Ovary (tissue), 7 donors: ENCODE measurements at regions not wholly inside any gene's neighbourhood (a gene's known extent, or its start where the extent isn't known, plus 50 kb on each side); places are given as distances from the start of the nearest gene placed in this dataset.

Experiments
- DNase-seq, 5 donors: peaks; one replicate each; pipeline ENCODE4 v3.0.0-alpha.2; 2019 to 2020
- H3K27ac ChIP-seq, 2 donors: fragments of 200-600 bp; one replicate each; pipeline versions ENCODE4 v1.5.1 to v1.8.0; 2019 to 2022
- H3K27me3 ChIP-seq: fragments of 200-600 bp; one replicate; pipeline ENCODE4 v1.8.0; 2022
- H3K36me3 ChIP-seq: fragments of 200-600 bp; sonication (generic); one replicate; pipeline ENCODE4 v1.5.1; 2019
- H3K4me1 ChIP-seq: one replicate; pipeline ENCODE4 v1.8.1; 2013; ENCODE audit warnings: mild to moderate bottlenecking, moderate library complexity; ENCODE audit not compliant: insufficient read depth
- H3K4me3 ChIP-seq: fragments of 200-600 bp; sonication (generic); one replicate; pipeline ENCODE4 v1.5.1; 2017
- H3K9me3 ChIP-seq, 2 donors: fragments of 200-600 bp in 1 of 2; sonication (generic) in 1 of 2; one replicate each; pipeline versions ENCODE4 v1.5.1 to v1.8.1; 2013 to 2019; ENCODE audit warnings: mild to moderate bottlenecking in 1 of 2, moderate library complexity in 1 of 2
- EP300 ChIP-seq: sonication (generic); formaldehyde crosslinking; IDR thresholded peaks from one replicate; pipeline ENCODE4 v1.6.1; 2017; ENCODE audit warnings: antibody characterized with exemption
- POLR2A ChIP-seq: fragments of 450-650 bp; IDR thresholded peaks from one replicate; pipeline ENCODE4 v1.6.1; 2017; ENCODE audit warnings: antibody characterized with exemption, mild to moderate bottlenecking, moderate library complexity
- WGBS, 3 donors: extraction: QIAGEN DNeasy Blood & Tissue Kit in 1 of 3; methylation state at CpG; one replicate each; pipeline versions ENCODE4 v1.1.5 to v1.1.7; 2013 to 2017; 5-methylcytosine and 5-hydroxymethylcytosine counted together
- intact Hi-C, 4 donors: fragments of 100-400 bp; cut with DNase I; formaldehyde crosslinking; loops; one replicate each; pipeline versions ENCODE4 v1.11.0 to v1.15.1; 2022 to 2023
- TF ChIP-seq, protein P1 (sequence below), 3 donors: fragments of 450-650 bp in 2 of 3; fragments of 200-600 bp in 1 of 3; IDR thresholded peaks; one replicate each; pipeline versions ENCODE4 v1.5.1 to v1.8.0; 2016 to 2022; ENCODE audit warnings: antibody characterized with exemption in 3 of 3, mild to moderate bottlenecking in 1 of 3
- donor health status: DM: no; HTN: no; CAD: no; lungs with moderate emphysema.
- donor health status: DM: no; HTN: no; CAD: no.
- donor health status: Bipolar disorder and iron deficiency.
- donor health status: DM: no; HTN: no; CAD: no.
- donor health status: DM: yes; HTN: yes; CAD: no.

DNA sequence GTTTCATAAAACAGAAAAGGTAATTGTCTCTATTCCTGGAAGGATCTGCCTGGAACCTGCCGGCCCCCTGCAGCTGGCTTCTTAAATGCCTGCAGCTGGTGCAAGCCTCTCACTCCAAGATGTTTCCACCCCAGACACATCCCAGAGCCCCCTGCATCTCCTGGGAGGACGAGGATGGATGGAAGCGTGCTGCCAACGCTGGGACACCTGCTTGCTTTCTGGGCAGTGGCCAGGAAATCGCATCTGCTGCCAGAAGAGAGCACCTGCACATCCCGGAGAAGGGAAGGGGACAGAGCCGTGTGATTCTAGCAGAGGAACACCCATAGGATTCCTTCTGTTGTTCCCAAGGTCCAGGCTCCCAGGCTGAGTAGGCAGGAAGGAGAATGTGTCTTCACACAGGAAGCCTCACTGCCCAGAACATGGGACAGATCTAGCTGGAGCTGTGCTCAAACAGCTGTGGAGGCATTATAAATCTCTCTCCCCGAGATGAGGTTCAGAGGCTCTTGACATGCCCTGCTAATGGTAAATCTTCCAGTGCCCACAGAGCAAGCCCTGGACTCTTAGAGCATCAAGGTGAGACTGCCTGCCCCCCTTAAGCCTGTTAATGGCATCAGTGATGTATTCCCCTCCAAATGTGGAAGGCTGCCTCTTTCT is 138.8 kb upstream of the MAP1LC3B2 start:
- H3K27me3 ChIP-seq: no peaks in the 10 kb centered on the region
- H3K36me3 ChIP-seq: no peaks in the 10 kb centered on the region
- no peaks in the 10 kb centered on the region for H3K4me1 ChIP-seq
- H3K27ac ChIP-seq: no peak overlapping the region
- 30 to 52% (median 37%) methylated on average over 8 of the region's 8 CpGs for WGBS, 3 donors
- H3K9me3 ChIP-seq: no peaks in the 10 kb centered on the region
- TF ChIP-seq POLR2A (no peak), EP300 (no peak)
- TF ChIP-seq, protein P1, sequence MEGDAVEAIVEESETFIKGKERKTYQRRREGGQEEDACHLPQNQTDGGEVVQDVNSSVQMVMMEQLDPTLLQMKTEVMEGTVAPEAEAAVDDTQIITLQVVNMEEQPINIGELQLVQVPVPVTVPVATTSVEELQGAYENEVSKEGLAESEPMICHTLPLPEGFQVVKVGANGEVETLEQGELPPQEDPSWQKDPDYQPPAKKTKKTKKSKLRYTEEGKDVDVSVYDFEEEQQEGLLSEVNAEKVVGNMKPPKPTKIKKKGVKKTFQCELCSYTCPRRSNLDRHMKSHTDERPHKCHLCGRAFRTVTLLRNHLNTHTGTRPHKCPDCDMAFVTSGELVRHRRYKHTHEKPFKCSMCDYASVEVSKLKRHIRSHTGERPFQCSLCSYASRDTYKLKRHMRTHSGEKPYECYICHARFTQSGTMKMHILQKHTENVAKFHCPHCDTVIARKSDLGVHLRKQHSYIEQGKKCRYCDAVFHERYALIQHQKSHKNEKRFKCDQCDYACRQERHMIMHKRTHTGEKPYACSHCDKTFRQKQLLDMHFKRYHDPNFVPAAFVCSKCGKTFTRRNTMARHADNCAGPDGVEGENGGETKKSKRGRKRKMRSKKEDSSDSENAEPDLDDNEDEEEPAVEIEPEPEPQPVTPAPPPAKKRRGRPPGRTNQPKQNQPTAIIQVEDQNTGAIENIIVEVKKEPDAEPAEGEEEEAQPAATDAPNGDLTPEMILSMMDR (IDR thresholded peaks at IDR 0.05): no peak
- intact Hi-C loops: loop anchor here in 1 of 4 donors (10.0 kb wide), 1 partner anchor 146 kb away; the partner anchor contains the start of gene MED13L
- DNase-seq: no peak
- H3K4me3 ChIP-seq: no peak overlapping the region

DNA sequence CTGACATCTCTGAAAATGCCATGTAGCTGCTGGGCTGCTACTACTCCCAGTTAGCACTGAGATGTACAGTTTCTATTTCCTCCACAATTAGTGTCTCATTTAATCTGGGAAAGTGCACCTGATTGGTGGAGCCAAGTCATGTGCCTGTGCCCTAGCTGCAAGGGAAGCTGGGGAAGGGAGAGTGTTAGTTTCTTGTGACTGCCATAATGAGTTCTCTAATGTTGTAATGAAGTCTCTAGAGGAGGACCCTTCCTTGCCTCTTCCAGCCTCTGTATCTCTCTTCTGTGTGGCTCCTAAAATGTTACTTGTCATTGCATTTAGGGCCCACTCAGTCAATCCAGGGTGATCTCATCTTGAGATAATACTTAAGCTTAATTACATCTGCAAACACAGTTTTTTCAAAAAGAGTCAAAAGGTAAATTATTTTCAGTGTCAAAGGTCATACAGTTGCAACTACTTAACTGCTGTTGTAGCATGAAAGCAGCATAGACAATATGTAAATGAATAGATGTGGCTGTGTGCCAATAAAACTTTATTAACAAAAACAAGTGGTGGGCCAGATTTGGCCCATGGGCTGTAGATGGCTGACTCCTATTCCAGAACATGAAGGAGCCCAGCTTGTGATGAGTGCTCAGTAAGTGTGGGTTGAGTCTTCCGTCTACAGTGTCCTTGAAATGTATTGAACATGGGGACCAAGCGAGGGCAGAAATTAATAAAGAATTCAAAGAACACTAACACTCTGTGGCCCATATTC is 137.2 kb upstream of the MAP1LC3B2 start:
- Histone ChIP-seq H3K36me3 (no peaks in the 10 kb centered on the region), H3K4me3 (no peak overlapping the region), H3K27ac (no peak overlapping the region), H3K9me3 (no peaks in the 10 kb centered on the region), H3K27me3 (no peaks in the 10 kb centered on the region), H3K4me1 (peaks cover 4% of the 10 kb centered on the region)
- no peak for TF ChIP-seq POLR2A
- no peak for TF ChIP-seq EP300
- TF ChIP-seq, protein P1 (IDR thresholded peaks at IDR 0.05): no peak
- intact Hi-C loops: loop anchor here in 1 of 4 donors (10.0 kb wide), 1 partner anchor 147 kb away; the partner anchor contains the start of gene MED13L
- no peak for DNase-seq
- WGBS, 3 donors: 96 to 98% (median 97%) methylated on average over 2 of the region's 2 CpGs

DNA sequence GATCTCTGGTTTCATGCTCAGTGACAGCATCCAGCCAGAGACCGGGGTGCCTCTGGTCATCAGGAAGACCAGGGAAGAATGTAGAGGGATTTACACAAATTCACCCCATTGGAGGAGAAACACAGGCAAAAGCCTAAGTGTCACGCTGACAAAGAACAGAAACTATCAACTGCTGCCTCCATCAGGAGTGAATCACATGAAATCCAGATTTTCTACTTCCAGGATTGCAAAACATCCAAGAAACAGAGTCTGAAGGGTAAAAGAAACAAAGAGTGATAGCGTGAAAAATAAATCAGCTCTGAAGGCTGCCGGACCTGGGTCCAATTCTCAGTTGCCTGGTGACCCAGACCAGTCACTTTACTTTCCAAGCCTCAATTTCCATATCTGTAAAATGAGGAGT is 136.1 kb upstream of the MAP1LC3B2 start:
- no peaks in the 10 kb centered on the region for H3K9me3 ChIP-seq
- intact Hi-C loops: loop anchor here in 1 of 4 donors (10.0 kb wide), 1 partner anchor 148 kb away; the partner anchor contains the start of gene MED13L

More for the DNA sequence above, 136.1 kb upstream of the MAP1LC3B2 start:
- no peaks in the 10 kb centered on the region for H3K36me3 ChIP-seq
- H3K27me3 ChIP-seq: no peaks in the 10 kb centered on the region
- no peak for TF ChIP-seq EP300
- TF ChIP-seq POLR2A: no peak
- TF ChIP-seq, protein P1 (IDR thresholded peaks at IDR 0.05): no peak
- peaks cover 4% of the 10 kb centered on the region for H3K4me1 ChIP-seq
- peak in 1 of 5 donors; percentile 42 for DNase-seq
- H3K27ac ChIP-seq: no peak overlapping the region
- H3K4me3 ChIP-seq: no peak overlapping the region
- 15 to 20% (median 17%) methylated on average over 4 of the region's 4 CpGs for WGBS, 3 donors
